ENCODE measurements at regions not wholly inside any gene's neighbourhood (a gene's known extent, or its start where the extent isn't known, plus 50 kb on each side); places are given as distances from the start of the nearest gene placed in this dataset.

DNA sequence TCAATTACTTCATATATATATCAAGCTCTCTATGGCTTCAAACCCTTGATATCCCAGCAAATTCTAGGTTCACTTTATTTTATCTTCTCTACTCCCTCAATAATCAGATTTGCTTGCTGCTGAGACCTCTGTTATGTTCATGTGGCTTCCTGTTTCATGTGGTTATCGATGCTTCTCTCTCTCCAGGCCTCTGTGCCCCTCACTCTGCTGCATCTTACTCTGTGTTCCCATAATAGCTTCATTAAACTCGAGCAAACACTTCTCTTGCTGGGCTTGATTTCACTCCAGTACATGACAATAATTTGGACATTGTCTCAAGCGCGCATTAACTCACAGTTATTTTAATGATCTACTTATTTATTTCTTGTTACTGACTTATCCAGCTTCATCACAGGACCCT, 798.8 kb downstream of the CDH9 start:
- intact Hi-C loops (cut with DNase I): no loop called here

DNA sequence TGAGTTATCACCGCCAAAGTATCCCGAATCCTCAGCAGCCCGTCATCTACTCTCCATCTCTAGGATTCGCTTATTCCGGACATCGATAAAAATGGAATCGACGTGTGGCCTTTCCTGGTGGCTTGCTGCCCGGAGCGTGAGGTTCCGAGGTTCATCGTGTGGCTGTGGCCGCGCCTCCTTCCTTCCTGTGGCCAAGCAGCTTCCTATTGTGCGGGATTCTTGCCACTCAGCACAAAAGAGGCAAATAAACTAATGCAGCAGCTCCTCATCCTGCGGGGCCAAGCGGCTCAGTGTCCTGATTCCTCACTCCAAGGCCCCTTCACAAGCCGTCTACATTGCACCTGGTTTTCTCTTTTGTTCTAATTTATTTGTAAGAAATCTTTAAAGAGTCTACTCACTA, 800.9 kb downstream of the CDH9 start:
- no peaks in the 10 kb centered on the region for H3K4me1 ChIP-seq
- peaks cover 0 to 20% of the 10 kb centered on the region in 2 donors for H3K9me3 ChIP-seq
- DNase-seq: no peak
- TF ChIP-seq, protein P1, sequence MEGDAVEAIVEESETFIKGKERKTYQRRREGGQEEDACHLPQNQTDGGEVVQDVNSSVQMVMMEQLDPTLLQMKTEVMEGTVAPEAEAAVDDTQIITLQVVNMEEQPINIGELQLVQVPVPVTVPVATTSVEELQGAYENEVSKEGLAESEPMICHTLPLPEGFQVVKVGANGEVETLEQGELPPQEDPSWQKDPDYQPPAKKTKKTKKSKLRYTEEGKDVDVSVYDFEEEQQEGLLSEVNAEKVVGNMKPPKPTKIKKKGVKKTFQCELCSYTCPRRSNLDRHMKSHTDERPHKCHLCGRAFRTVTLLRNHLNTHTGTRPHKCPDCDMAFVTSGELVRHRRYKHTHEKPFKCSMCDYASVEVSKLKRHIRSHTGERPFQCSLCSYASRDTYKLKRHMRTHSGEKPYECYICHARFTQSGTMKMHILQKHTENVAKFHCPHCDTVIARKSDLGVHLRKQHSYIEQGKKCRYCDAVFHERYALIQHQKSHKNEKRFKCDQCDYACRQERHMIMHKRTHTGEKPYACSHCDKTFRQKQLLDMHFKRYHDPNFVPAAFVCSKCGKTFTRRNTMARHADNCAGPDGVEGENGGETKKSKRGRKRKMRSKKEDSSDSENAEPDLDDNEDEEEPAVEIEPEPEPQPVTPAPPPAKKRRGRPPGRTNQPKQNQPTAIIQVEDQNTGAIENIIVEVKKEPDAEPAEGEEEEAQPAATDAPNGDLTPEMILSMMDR (IDR thresholded peaks at IDR 0.05): no peak
- no peak overlapping the region for H3K27ac ChIP-seq
- H3K36me3 ChIP-seq: no peaks in the 10 kb centered on the region
- H3K27me3 ChIP-seq: no peaks in the 10 kb centered on the region
- H3K4me3 ChIP-seq: no peak overlapping the region
- no peak for ATAC-seq
- intact Hi-C loops (cut with DNase I): no loop called here

More for the DNA sequence above, 798.8 kb downstream of the CDH9 start:
- no peak for DNase-seq
- H3K9me3 ChIP-seq: peaks cover 0 to 13% of the 10 kb centered on the region in 2 donors
- no peaks in the 10 kb centered on the region for H3K4me1 ChIP-seq
- H3K27ac ChIP-seq: no peak overlapping the region
- H3K4me3 ChIP-seq: no peak overlapping the region
- TF ChIP-seq, protein P1 (IDR thresholded peaks at IDR 0.05): no peak
- H3K36me3 ChIP-seq: no peaks in the 10 kb centered on the region
- no peak for ATAC-seq
- H3K27me3 ChIP-seq: no peaks in the 10 kb centered on the region

DNA sequence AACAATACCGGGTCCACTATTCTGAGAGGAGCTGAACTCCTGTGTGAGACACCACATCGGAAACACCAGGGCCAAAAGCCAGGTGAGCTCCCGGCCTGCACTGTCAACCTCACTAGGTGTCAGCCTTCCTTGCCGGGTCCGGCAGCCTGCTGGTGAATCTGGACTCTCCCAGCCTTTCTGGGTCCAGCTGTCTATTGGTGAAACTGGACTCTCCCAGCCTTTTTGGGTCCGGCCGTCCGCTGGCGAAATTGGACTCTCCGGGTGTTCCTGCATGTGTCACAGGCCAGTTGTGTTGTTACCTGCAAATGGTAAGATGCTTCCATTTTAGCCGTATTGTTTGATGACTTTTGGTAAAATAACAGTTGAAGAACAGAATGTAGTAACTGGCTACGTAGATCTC, 801.5 kb downstream of the CDH9 start:
- TF ChIP-seq, protein P1 (IDR thresholded peaks at IDR 0.05): no peak
- ATAC-seq: no peak
- no peak for DNase-seq
- Histone ChIP-seq H3K4me3 (no peak overlapping the region), H3K36me3 (no peaks in the 10 kb centered on the region), H3K9me3 (peaks cover 0 to 24% of the 10 kb centered on the region in 2 donors), H3K27ac (no peak overlapping the region), H3K4me1 (no peaks in the 10 kb centered on the region), H3K27me3 (no peaks in the 10 kb centered on the region)
- intact Hi-C loops (cut with DNase I): no loop called here

DNA sequence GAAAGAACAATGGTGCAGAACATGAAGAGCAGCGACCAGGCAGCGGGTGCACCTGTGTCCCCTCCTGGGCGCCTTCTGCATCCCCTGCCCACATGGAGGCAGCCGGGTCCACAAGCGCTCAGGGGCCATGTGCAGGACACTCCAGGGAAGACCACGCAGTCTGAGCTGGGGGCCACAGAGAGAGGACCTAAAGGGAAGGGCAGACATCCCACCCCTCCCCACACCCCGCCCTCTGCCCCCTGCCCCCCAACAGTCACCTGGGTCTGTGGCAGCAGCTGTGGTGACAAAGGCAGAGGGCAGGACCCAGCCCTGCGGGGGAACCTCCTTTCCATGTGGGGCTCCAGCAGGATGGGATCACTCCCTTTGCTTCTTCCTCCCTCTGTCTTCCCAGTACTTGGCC, 805.7 kb downstream of the CDH9 start:
- intact Hi-C loops (cut with DNase I): no loop called here
- no peak for ATAC-seq

DNA sequence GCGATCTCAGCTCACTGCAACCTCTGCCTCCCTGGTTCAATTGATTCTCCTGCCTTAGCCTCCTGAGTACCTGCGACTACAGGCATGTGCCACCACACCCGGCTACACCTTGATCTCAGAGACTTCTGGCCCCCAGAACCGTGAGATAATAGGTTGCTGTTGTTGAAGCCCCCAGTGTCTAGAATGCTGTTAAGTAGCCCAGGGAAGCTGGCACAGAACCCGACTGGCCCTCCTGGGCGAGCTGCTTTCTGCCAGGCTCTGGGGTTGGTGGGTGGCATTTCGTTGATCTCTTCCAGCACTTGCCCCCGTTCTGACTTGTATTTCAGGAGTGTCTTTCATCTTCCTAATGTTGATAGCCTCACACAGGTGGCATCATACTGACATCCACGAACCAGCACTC, 807.1 kb downstream of the CDH9 start:
- intact Hi-C loops (cut with DNase I): no loop called here
- TF ChIP-seq, protein P1 (IDR thresholded peaks at IDR 0.05): no peak
- Histone ChIP-seq H3K4me3 (no peak overlapping the region), H3K36me3 (no peaks in the 10 kb centered on the region), H3K4me1 (no peaks in the 10 kb centered on the region), H3K27ac (no peak overlapping the region), H3K9me3 (peaks cover 0 to 31% of the 10 kb centered on the region in 2 donors), H3K27me3 (no peaks in the 10 kb centered on the region)
- DNase-seq (no peak), ATAC-seq (no peak)

More for the DNA sequence above, 805.7 kb downstream of the CDH9 start:
- peaks cover 0 to 42% of the 10 kb centered on the region in 2 donors for H3K9me3 ChIP-seq
- no peaks in the 10 kb centered on the region for H3K36me3 ChIP-seq
- no peak overlapping the region for H3K27ac ChIP-seq
- DNase-seq: no peak
- no peaks in the 10 kb centered on the region for H3K4me1 ChIP-seq
- H3K4me3 ChIP-seq: no peak overlapping the region
- no peaks in the 10 kb centered on the region for H3K27me3 ChIP-seq
- TF ChIP-seq, protein P1 (IDR thresholded peaks at IDR 0.05): no peak

Measured in left lung (tissue), 4 donors.